A673 (cell line): ENCODE measurements at regions not wholly inside any gene's neighbourhood (a gene's known extent, or its start where the extent isn't known, plus 50 kb on each side); places are given as distances from the start of the nearest gene placed in this dataset.

Experiments used
- BruUV-seq: library from RNA; stranded (reverse); fragments of 400-500 nt; replicated peaks from 2 replicates; lab custom pipeline; 2021; lab: Mats Ljungman, UMichigan
- CTCF ChIA-PET: fragments of 300-600 bp; sonication (Branson Sonifier 250); formaldehyde crosslinking; loops from one replicate; lab custom pipeline; 2022; ENCODE audit warnings: antibody characterized with exemption; lab: Charles Lee
- POLR2A ChIA-PET: fragments of 300-600 bp; sonication (Branson Sonifier 250); formaldehyde crosslinking; loops from one replicate; lab custom pipeline; 2022; ENCODE audit warnings: antibody characterized with exemption; ENCODE audit not compliant: low non-redundant PET; lab: Charles Lee
- DNase-seq: peaks from one replicate; pipeline ENCODE4 v3.0.0-alpha.2; 2015; ENCODE audit warnings: low spot score
- H3K27ac ChIP-seq: fragments of 200-600 bp; sonication (generic); 2 replicates; pipeline ENCODE4 v1.5.1; 2016; ENCODE audit warnings: mixed run types, low read depth, mild to moderate bottlenecking, mixed read lengths, antibody characterized with exemption, low read length; ENCODE audit not compliant: poor library complexity, severe bottlenecking
- H3K27me3 ChIP-seq: fragments of 200-600 bp; sonication (generic); replicated peaks from 2 replicates; pipeline ENCODE4 v1.6.1; 2017; ENCODE audit warnings: mixed run types, low read depth, mild to moderate bottlenecking, mixed read lengths, antibody characterized with exemption, low read length; ENCODE audit not compliant: insufficient read depth, poor library complexity
- H3K36me3 ChIP-seq: fragments of 200-600 bp; sonication (generic); 2 replicates; pipeline ENCODE4 v1.6.1; 2016; ENCODE audit warnings: mixed run types, mild to moderate bottlenecking, mixed read lengths, antibody characterized with exemption, low read length; ENCODE audit not compliant: insufficient read depth, poor library complexity, severe bottlenecking
- H3K4me1 ChIP-seq: fragments of 200-600 bp; sonication (generic); 2 replicates; pipeline ENCODE4 v1.6.1; 2017; ENCODE audit warnings: mixed run types, mild to moderate bottlenecking, mixed read lengths, antibody characterized with exemption, low read length; ENCODE audit not compliant: insufficient read depth, poor library complexity, severe bottlenecking
- H3K4me3 ChIP-seq: fragments of 200-600 bp; sonication (generic); 2 replicates; pipeline ENCODE4 v1.5.1; 2016; ENCODE audit warnings: low read depth, mixed run types, mild to moderate bottlenecking, mixed read lengths, low read length; ENCODE audit not compliant: poor library complexity, severe bottlenecking
- H3K9me3 ChIP-seq: fragments of 200-600 bp; sonication (generic); 2 replicates; pipeline ENCODE4 v1.6.1; 2016; ENCODE audit warnings: mixed run types, low read depth, mild to moderate bottlenecking, mixed read lengths, antibody characterized with exemption, low read length; ENCODE audit not compliant: poor library complexity, severe bottlenecking
- CTCF ChIP-seq: fragments of 300-800, 200-600 bp; sonication (generic); conservative IDR thresholded peaks from 2 replicates; pipeline ENCODE4 v1.5.1; 2017; ENCODE audit warnings: low read depth, mild to moderate bottlenecking, antibody characterized with exemption, low read length, moderate library complexity, mixed read lengths
- EZH2 ChIP-seq: fragments of 200-600 bp; sonication (generic); IDR thresholded peaks from 2 replicates; pipeline ENCODE4 v1.6.1; 2017; ENCODE audit warnings: borderline replicate concordance, low read depth, mild to moderate bottlenecking, mixed read lengths, antibody characterized with exemption, low read length; ENCODE audit not compliant: poor library complexity, severe bottlenecking
- intact Hi-C: fragments of 100-400 bp; cut with micrococcal nuclease; formaldehyde crosslinking; loops from one replicate; pipeline ENCODE4 v1.10.0; 2022; ENCODE audit not compliant: unreplicated experiment

- no TSS peak for BruUV-seq
- Histone ChIP-seq H3K4me3 (no peak overlapping the region), H3K36me3 (no peaks in the 10 kb centered on the region), H3K9me3 (no peaks in the 10 kb centered on the region), H3K27ac (no peak overlapping the region), H3K4me1 (no peaks in the 10 kb centered on the region), H3K27me3 (no peaks in the 10 kb centered on the region)
- ChIA-PET CTCF (no interaction called here), POLR2A (no interaction called here)
- intact Hi-C loops: no loop called here
- no peak for TF ChIP-seq CTCF
- no peak for TF ChIP-seq EZH2
- no peak for DNase-seq
Measured at GRCh38 chr4:64503945-64504675, 94.9 kb upstream of the TECRL start.

- Histone ChIP-seq H3K36me3 (no peaks in the 10 kb centered on the region), H3K4me3 (no peak overlapping the region), H3K9me3 (no peaks in the 10 kb centered on the region), H3K27me3 (no peaks in the 10 kb centered on the region), H3K27ac (no peak overlapping the region), H3K4me1 (no peaks in the 10 kb centered on the region)
- BruUV-seq: no TSS peak
- ChIA-PET CTCF (no interaction called here), POLR2A (no interaction called here)
- DNase-seq: no peak
- TF ChIP-seq EZH2 (no peak), CTCF (no peak)
- intact Hi-C loops: no loop called here
Measured at GRCh38 chr4:64503416-64503815, 94.2 kb upstream of the TECRL start.

GRCh38 chr4:64497491-64497890 is 88.2 kb upstream of the TECRL start:
- Histone ChIP-seq H3K27ac (no peak overlapping the region), H3K27me3 (no peaks in the 10 kb centered on the region), H3K4me1 (no peaks in the 10 kb centered on the region), H3K4me3 (no peak overlapping the region), H3K9me3 (no peaks in the 10 kb centered on the region), H3K36me3 (no peaks in the 10 kb centered on the region)
- no peak for DNase-seq
- no peak for TF ChIP-seq EZH2
- TF ChIP-seq CTCF: no peak
- CTCF ChIA-PET: no interaction called here
- BruUV-seq: no TSS peak
- POLR2A ChIA-PET: no interaction called here
- intact Hi-C loops: no loop called here
